GM23338 (cell line): ENCODE measurements at regions not wholly inside any gene's neighbourhood (a gene's known extent, or its start where the extent isn't known, plus 50 kb on each side); places are given as distances from the start of the nearest gene placed in this dataset.

Experiments
- ATAC-seq: fragments of 200-7000 bp; cut with Tn5 transposase; 3 replicates; pipeline ENCODE4 v1.9.1; 2020
- DNase-seq: peaks from one replicate; pipeline ENCODE4 v3.0.0-alpha.2; 2015; ENCODE audit warnings: low spot score
- H2AFZ ChIP-seq: fragments of 200-600 bp; sonication (generic); 2 replicates; pipeline ENCODE4 v1.8.0; 2016; ENCODE audit warnings: antibody characterized with exemption, mild to moderate bottlenecking, moderate library complexity
- H3F3A ChIP-seq: fragments of 200-600 bp; sonication (generic); replicated peaks from 2 replicates; pipeline ENCODE4 v1.8.0; 2017; ENCODE audit warnings: antibody characterized with exemption, mixed run types, low read depth
- H3K27ac ChIP-seq: fragments of 200-600 bp; sonication (generic); 2 replicates; pipeline ENCODE4 v1.6.1; 2016; ENCODE audit warnings: low read depth
- H3K27me3 ChIP-seq: fragments of 200-600 bp; sonication (generic); 2 replicates; pipeline ENCODE4 v1.8.0; 2016; ENCODE audit warnings: mild to moderate bottlenecking, mixed run types, moderate library complexity; ENCODE audit not compliant: insufficient read depth
- H3K36me3 ChIP-seq: fragments of 200-600 bp; sonication (generic); 2 replicates; pipeline ENCODE4 v1.8.0; 2016; ENCODE audit warnings: mild to moderate bottlenecking; ENCODE audit not compliant: insufficient read depth
- H3K4me1 ChIP-seq: fragments of 200-600 bp; sonication (generic); 2 replicates; pipeline ENCODE4 v1.8.0; 2016; ENCODE audit warnings: mild to moderate bottlenecking, moderate library complexity; ENCODE audit not compliant: insufficient read depth
- H3K4me2 ChIP-seq: fragments of 200-600 bp; sonication (generic); 2 replicates; pipeline ENCODE4 v1.7.1; 2017; ENCODE audit warnings: mixed run types
- H3K4me3 ChIP-seq: fragments of 200-600 bp; sonication (generic); 2 replicates; pipeline ENCODE4 v1.6.1; 2016; ENCODE audit warnings: mixed run types
- H3K79me2 ChIP-seq: fragments of 200-600 bp; sonication (generic); replicated peaks from 2 replicates; pipeline ENCODE4 v1.8.0; 2017; ENCODE audit warnings: mild to moderate bottlenecking; ENCODE audit not compliant: insufficient read depth
- H3K9me2 ChIP-seq: fragments of 200-600 bp; sonication (generic); 2 replicates; pipeline ENCODE4 v1.8.0; 2017; ENCODE audit not compliant: insufficient read depth
- H4K20me1 ChIP-seq: fragments of 200-600 bp; sonication (generic); replicated peaks from 2 replicates; pipeline ENCODE4 v1.8.0; 2017; ENCODE audit warnings: mild to moderate bottlenecking; ENCODE audit not compliant: insufficient read depth
- H3K27ac Mint-ChIP-seq: 2 replicates; pipeline ENCODE4 v1.8.0; 2020; ENCODE audit warnings: inconsistent platforms, mild to moderate bottlenecking, moderate library complexity, mixed read lengths
- H3K27me3 Mint-ChIP-seq: 3 replicates; pipeline ENCODE4 v1.8.0; 2022; ENCODE audit warnings: low read depth, mild to moderate bottlenecking, moderate library complexity, mixed read lengths, inconsistent platforms; ENCODE audit not compliant: insufficient read depth, poor library complexity
- H3K36me3 Mint-ChIP-seq: 3 replicates; pipeline ENCODE4 v1.8.0; 2021; ENCODE audit warnings: low read depth, mild to moderate bottlenecking, inconsistent platforms, moderate library complexity, mixed read lengths
- H3K4me1 Mint-ChIP-seq: 3 replicates; pipeline ENCODE4 v1.8.0; 2020; ENCODE audit warnings: mild to moderate bottlenecking, inconsistent platforms, mixed read lengths
- H3K4me3 Mint-ChIP-seq: 3 replicates; pipeline ENCODE4 v1.8.0; 2021; ENCODE audit warnings: moderate library complexity, mild to moderate bottlenecking, inconsistent platforms, mixed read lengths
- H3K9me3 Mint-ChIP-seq: 3 replicates; pipeline ENCODE4 v1.8.0; 2020; ENCODE audit warnings: moderate library complexity, mild to moderate bottlenecking, inconsistent platforms, mixed read lengths
- EZH2 ChIP-seq: fragments of 200-600 bp; sonication (generic); IDR thresholded peaks from one replicate; pipeline ENCODE4 v1.8.0; 2017; ENCODE audit warnings: antibody characterized with exemption, mild to moderate bottlenecking, low read depth; ENCODE audit not compliant: unreplicated experiment
- EZH2phosphoT487 ChIP-seq: fragments of 200-600 bp; sonication (generic); IDR thresholded peaks from one replicate; pipeline ENCODE4 v1.8.1; 2018; ENCODE audit warnings: antibody characterized with exemption; ENCODE audit not compliant: unreplicated experiment
- JUNB ChIP-seq: IDR thresholded peaks from one replicate; pipeline ENCODE4 v1.6.1; 2016; ENCODE audit warnings: antibody characterized with exemption; ENCODE audit not compliant: unreplicated experiment
- NANOG ChIP-seq: IDR thresholded peaks from 2 replicates; pipeline ENCODE4 v1.6.1; 2016; ENCODE audit warnings: antibody characterized with exemption, borderline replicate concordance
- POLR2AphosphoS5 ChIP-seq: IDR thresholded peaks from 2 replicates; pipeline ENCODE4 v1.6.1; 2016; ENCODE audit warnings: antibody characterized with exemption, low read depth
- REST ChIP-seq: IDR thresholded peaks from one replicate; pipeline ENCODE4 v1.6.1; 2018; ENCODE audit warnings: antibody characterized with exemption; ENCODE audit not compliant: unreplicated experiment
- STAT1 ChIP-seq: IDR thresholded peaks from one replicate; pipeline ENCODE4 v1.6.1; 2016; ENCODE audit warnings: antibody characterized with exemption; ENCODE audit not compliant: unreplicated experiment
- ZNF114 ChIP-seq: fragments of 250-450 bp; sonication (Bioruptor Pico); IDR thresholded peaks from 2 replicates; pipeline ENCODE4 v1.5.0; 2020; ENCODE audit warnings: mild to moderate bottlenecking, moderate library complexity
- ZNF331 ChIP-seq: fragments of 250-450 bp; sonication (Bioruptor Pico); IDR thresholded peaks from 2 replicates; pipeline ENCODE4 v1.5.0; 2020; ENCODE audit warnings: low read depth, mild to moderate bottlenecking, moderate library complexity
- ZNF462 ChIP-seq: fragments of 250-450 bp; sonication (Bioruptor Pico); IDR thresholded peaks from 2 replicates; pipeline ENCODE4 v1.5.0; 2020; ENCODE audit warnings: mild to moderate bottlenecking, moderate library complexity
- TF ChIP-seq, protein P1 (sequence below): IDR thresholded peaks from 2 replicates; pipeline ENCODE4 v1.6.1; 2016; ENCODE audit warnings: antibody characterized with exemption

GRCh38 chr20:1830240-1830639, 65.0 kb upstream of the SIRPA start (continued):
- TF ChIP-seq REST (no peak), ZNF114 (CRISPR knock-in tag) (no peak), STAT1 (no peak), EZH2phosphoT487 (no peak), JUNB (no peak)

DNA sequence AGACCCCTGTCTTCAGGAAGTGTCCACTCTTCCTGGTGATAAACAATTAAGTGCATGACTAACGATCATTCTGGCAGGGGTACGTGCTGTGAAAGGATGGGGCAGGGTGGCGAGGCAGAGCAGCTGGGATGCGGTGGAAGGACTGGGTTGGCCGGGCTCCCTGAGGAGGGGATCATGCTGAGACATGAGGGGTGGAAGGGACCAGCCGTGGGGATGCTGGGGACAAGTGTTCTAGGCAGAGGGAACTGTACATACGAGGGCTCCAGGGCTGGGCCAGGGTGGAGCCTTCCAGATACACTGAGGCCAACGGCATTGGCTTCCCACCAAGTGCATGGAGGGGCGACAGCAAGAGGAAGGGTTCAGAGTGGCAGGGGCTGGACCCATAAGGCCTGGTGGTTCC, 65.7 kb upstream of the SIRPA start:
- H3K9me3 Mint-ChIP-seq: no peaks in the 10 kb centered on the region
- Histone ChIP-seq H3K79me2 (no peaks in the 10 kb centered on the region), H3K27me3 (no peaks in the 10 kb centered on the region), H3K4me2 (no peak overlapping the region), H3K9me2 (no peaks in the 10 kb centered on the region), H3K27ac (no peak overlapping the region), H3K36me3 (no peaks in the 10 kb centered on the region), H3F3A (no peaks in the 10 kb centered on the region), H3K4me3 (no peak overlapping the region), H2AFZ (no peak overlapping the region), H4K20me1 (no peaks in the 10 kb centered on the region), H3K4me1 (no peaks in the 10 kb centered on the region)
- H3K4me3 Mint-ChIP-seq: no peak overlapping the region
- peaks cover 9% of the 10 kb centered on the region for H3K27me3 Mint-ChIP-seq
- no peak for DNase-seq
- no peaks in the 10 kb centered on the region for H3K36me3 Mint-ChIP-seq
- no peak for ATAC-seq
- no peaks in the 10 kb centered on the region; the same call in 2 of the 3 replicates for H3K4me1 Mint-ChIP-seq
- peak overlapping the region; percentile 10; the same call in 1 of the 2 replicates for H3K27ac Mint-ChIP-seq
- TF ChIP-seq POLR2AphosphoS5 (no peak), ZNF462 (CRISPR knock-in tag) (no peak), NANOG (no peak), EZH2phosphoT487 (no peak), JUNB (no peak), EZH2 (no peak), ZNF331 (CRISPR knock-in tag) (no peak), ZNF114 (CRISPR knock-in tag) (no peak), REST (no peak), STAT1 (no peak)
- TF ChIP-seq, protein P1, sequence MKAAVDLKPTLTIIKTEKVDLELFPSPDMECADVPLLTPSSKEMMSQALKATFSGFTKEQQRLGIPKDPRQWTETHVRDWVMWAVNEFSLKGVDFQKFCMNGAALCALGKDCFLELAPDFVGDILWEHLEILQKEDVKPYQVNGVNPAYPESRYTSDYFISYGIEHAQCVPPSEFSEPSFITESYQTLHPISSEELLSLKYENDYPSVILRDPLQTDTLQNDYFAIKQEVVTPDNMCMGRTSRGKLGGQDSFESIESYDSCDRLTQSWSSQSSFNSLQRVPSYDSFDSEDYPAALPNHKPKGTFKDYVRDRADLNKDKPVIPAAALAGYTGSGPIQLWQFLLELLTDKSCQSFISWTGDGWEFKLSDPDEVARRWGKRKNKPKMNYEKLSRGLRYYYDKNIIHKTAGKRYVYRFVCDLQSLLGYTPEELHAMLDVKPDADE: no peak
